Stomach (tissue), 4 donors: ENCODE measurements at regions not wholly inside any gene's neighbourhood (a gene's known extent, or its start where the extent isn't known, plus 50 kb on each side); places are given as distances from the start of the nearest gene placed in this dataset.
"Not testable (repeated sequence)": the region's sequence is repeated elsewhere in the genome, so short reads cannot be mapped to it uniquely, and the experiment has no call there.

Source experiments
- EP300 ChIP-seq: sonication (generic); formaldehyde crosslinking; IDR thresholded peaks from one replicate; pipeline ENCODE4 v1.6.1; 2017; ENCODE audit warnings: antibody characterized with exemption
- POLR2A ChIP-seq, 4 donors: fragments of 450-650 bp; IDR thresholded peaks; one replicate each; pipeline ENCODE4 v1.6.1; 2016; ENCODE audit warnings: antibody characterized with exemption in 4 of 4, control low read depth in 2 of 4, mild to moderate bottlenecking in 1 of 4, moderate library complexity in 1 of 4
- POLR2AphosphoS5 ChIP-seq, 3 donors: sonication (generic); formaldehyde crosslinking; IDR thresholded peaks; one replicate each; pipeline ENCODE4 v1.6.1; 2016; ENCODE audit warnings: antibody characterized with exemption in 3 of 3
- TF ChIP-seq, protein P1 (sequence below), 7 experiments: fragments of 450-650 bp in 4 of 7; fragments of 200-600 bp in 3 of 7; sonication (generic) in 3 of 7; IDR thresholded peaks; one replicate each; pipeline ENCODE4 v1.5.1; 2016 to 2019; ENCODE audit warnings: antibody characterized with exemption in 7 of 7, control low read depth in 2 of 7, mild to moderate bottlenecking in 1 of 7

DNA sequence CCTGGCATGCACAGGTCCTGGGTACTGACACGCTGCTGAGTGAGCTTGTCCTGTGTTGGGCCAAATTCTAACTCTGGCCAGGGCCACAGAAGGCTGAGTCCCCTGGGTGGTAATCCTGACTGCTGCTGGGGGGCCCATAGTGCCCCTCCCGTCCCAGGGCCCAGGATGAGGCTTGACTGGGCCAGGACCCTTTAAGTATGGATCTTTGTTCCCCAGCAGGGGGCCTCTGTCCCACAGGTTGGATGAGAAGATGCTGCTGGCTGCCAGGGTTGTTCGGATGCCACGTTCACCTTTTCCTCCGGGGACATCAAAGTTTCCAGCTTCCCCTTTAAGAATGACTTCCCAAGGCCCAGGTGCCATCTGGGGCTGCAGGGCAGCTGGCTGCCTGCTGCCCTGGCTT, 114.2 kb upstream of the CTSV start:
- not testable (repeated sequence) for TF ChIP-seq POLR2A (IDR thresholded peaks at IDR 0.05); EP300; POLR2AphosphoS5 (IDR thresholded peaks at IDR 0.05)
- TF ChIP-seq, protein P1, sequence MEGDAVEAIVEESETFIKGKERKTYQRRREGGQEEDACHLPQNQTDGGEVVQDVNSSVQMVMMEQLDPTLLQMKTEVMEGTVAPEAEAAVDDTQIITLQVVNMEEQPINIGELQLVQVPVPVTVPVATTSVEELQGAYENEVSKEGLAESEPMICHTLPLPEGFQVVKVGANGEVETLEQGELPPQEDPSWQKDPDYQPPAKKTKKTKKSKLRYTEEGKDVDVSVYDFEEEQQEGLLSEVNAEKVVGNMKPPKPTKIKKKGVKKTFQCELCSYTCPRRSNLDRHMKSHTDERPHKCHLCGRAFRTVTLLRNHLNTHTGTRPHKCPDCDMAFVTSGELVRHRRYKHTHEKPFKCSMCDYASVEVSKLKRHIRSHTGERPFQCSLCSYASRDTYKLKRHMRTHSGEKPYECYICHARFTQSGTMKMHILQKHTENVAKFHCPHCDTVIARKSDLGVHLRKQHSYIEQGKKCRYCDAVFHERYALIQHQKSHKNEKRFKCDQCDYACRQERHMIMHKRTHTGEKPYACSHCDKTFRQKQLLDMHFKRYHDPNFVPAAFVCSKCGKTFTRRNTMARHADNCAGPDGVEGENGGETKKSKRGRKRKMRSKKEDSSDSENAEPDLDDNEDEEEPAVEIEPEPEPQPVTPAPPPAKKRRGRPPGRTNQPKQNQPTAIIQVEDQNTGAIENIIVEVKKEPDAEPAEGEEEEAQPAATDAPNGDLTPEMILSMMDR (IDR thresholded peaks at IDR 0.05) = not testable (repeated sequence)
